Loucy (cell line): ENCODE measurements at regions not wholly inside any gene's neighbourhood (a gene's known extent, or its start where the extent isn't known, plus 50 kb on each side); places are given as distances from the start of the nearest gene placed in this dataset.

ENCODE experiments used
- H2AFZ ChIP-seq: fragments of 200-600 bp; sonication (generic); 2 replicates; pipeline ENCODE4 v1.6.0; 2016; ENCODE audit warnings: antibody characterized with exemption, mild to moderate bottlenecking, low read length, moderate library complexity
- H3F3A ChIP-seq: fragments of 200-600 bp; 2 replicates; pipeline ENCODE4 v1.6.0; 2016; ENCODE audit warnings: antibody characterized with exemption, low read depth, mild to moderate bottlenecking
- H3K27me3 ChIP-seq: fragments of 200-600 bp; sonication (generic); 2 replicates; pipeline ENCODE4 v1.6.1; 2014; ENCODE audit warnings: low read length, mild to moderate bottlenecking; ENCODE audit not compliant: insufficient read depth, poor library complexity, severe bottlenecking
- H3K36me3 ChIP-seq: fragments of 200-600 bp; sonication (generic); 2 replicates; pipeline ENCODE4 v1.6.1; 2016; ENCODE audit warnings: low read length; ENCODE audit not compliant: insufficient read depth
- H3K4me1 ChIP-seq: fragments of 200-600 bp; sonication (generic); 2 replicates; pipeline ENCODE4 v1.5.1; 2014; ENCODE audit warnings: low read length, mild to moderate bottlenecking; ENCODE audit not compliant: insufficient read depth, poor library complexity, severe bottlenecking
- H3K4me2 ChIP-seq: fragments of 200-600 bp; sonication (generic); 2 replicates; pipeline ENCODE4 v1.6.0; 2014; ENCODE audit warnings: antibody characterized with exemption, low read length, low read depth, mild to moderate bottlenecking; ENCODE audit not compliant: poor library complexity, severe bottlenecking
- H3K4me3 ChIP-seq: fragments of 200-600 bp; sonication (generic); 2 replicates; pipeline ENCODE4 v1.5.1; 2014; ENCODE audit warnings: low read length, mild to moderate bottlenecking, mixed read lengths; ENCODE audit not compliant: poor library complexity, severe bottlenecking
- H3K79me2 ChIP-seq: fragments of 200-600 bp; sonication (generic); 2 replicates; pipeline ENCODE4 v1.6.1; 2014; ENCODE audit warnings: low read length; ENCODE audit not compliant: insufficient read depth
- H3K9ac ChIP-seq: fragments of 200-600 bp; sonication (generic); 2 replicates; pipeline ENCODE4 v1.6.0; 2014; ENCODE audit warnings: mild to moderate bottlenecking, low read depth, low read length, moderate library complexity; ENCODE audit not compliant: poor library complexity, severe bottlenecking
- H3K9me2 ChIP-seq: fragments of 200-600 bp; sonication (generic); replicated peaks from 2 replicates; pipeline ENCODE4 v1.6.1; 2016; ENCODE audit warnings: low read depth, low read length, mixed read lengths
- H3K9me3 ChIP-seq: fragments of 200-600 bp; sonication (generic); 2 replicates; pipeline ENCODE4 v1.6.1; 2014; ENCODE audit warnings: mild to moderate bottlenecking, antibody characterized with exemption, low read length, low read depth; ENCODE audit not compliant: insufficient read depth
- H4K20me1 ChIP-seq: fragments of 200-600 bp; sonication (generic); 2 replicates; pipeline ENCODE4 v1.6.0; 2014; ENCODE audit warnings: antibody characterized with exemption, low read length, mild to moderate bottlenecking; ENCODE audit not compliant: insufficient read depth, poor library complexity, severe bottlenecking
- CTCF ChIP-seq: fragments of 200-600 bp; sonication (generic); conservative IDR thresholded peaks from 2 replicates; pipeline ENCODE4 v1.5.1; 2014; ENCODE audit warnings: mild to moderate bottlenecking, antibody characterized with exemption, low read length
- EZH2phosphoT487 ChIP-seq: fragments of 200-600 bp; IDR thresholded peaks from 2 replicates; pipeline ENCODE4 v1.6.1; 2018; ENCODE audit warnings: antibody characterized with exemption, mild to moderate bottlenecking, moderate library complexity, borderline replicate concordance

DNA sequence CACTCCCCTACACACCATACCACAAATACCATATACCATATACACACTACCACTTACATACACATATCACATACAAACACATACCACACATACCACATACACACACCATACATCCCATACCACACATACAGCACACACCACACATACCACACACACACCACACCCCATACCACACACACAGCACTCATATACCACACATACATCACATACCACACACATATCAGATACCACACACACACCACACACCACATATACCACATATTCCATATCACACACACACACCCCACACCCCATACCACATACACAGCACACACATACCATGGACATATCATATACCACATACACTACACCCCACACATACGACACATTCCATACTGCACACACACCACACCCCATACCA is 276.6 kb downstream of the GADD45G start:
- H4K20me1 ChIP-seq = no peaks in the 10 kb centered on the region
- H3K79me2 ChIP-seq = no peaks in the 10 kb centered on the region
- TF ChIP-seq EZH2phosphoT487 (no peak), CTCF (no peak)
- no peaks in the 10 kb centered on the region for H3K4me1 ChIP-seq
- no peaks in the 10 kb centered on the region for H3K9me2 ChIP-seq
- H2AFZ ChIP-seq = no peak overlapping the region
- no peaks in the 10 kb centered on the region for H3K27me3 ChIP-seq
- H3F3A ChIP-seq = no peaks in the 10 kb centered on the region
- H3K9me3 ChIP-seq = no peaks in the 10 kb centered on the region
- H3K9ac ChIP-seq = no peak overlapping the region
- no peak overlapping the region for H3K4me3 ChIP-seq
- H3K36me3 ChIP-seq = no peaks in the 10 kb centered on the region
- no peak overlapping the region for H3K4me2 ChIP-seq

- Histone ChIP-seq H3K4me3 (no peak overlapping the region), H4K20me1 (no peaks in the 10 kb centered on the region), H3K4me1 (no peaks in the 10 kb centered on the region), H3K9me3 (no peaks in the 10 kb centered on the region), H3K9me2 (no peaks in the 10 kb centered on the region), H3K36me3 (no peaks in the 10 kb centered on the region), H3K9ac (no peak overlapping the region), H2AFZ (no peak overlapping the region), H3K4me2 (no peak overlapping the region), H3K27me3 (no peaks in the 10 kb centered on the region), H3K79me2 (no peaks in the 10 kb centered on the region), H3F3A (no peaks in the 10 kb centered on the region)
- TF ChIP-seq CTCF = no peak
- TF ChIP-seq EZH2phosphoT487 = no peak
These were observed 278.1 kb downstream of the GADD45G start for GRCh38 chr9:89882930-89883361.

GRCh38 chr9:89883401-89884341 is 278.9 kb downstream of the GADD45G start:
- H3K27me3 ChIP-seq = no peaks in the 10 kb centered on the region
- no peak overlapping the region for H3K9ac ChIP-seq
- no peak for TF ChIP-seq CTCF
- TF ChIP-seq EZH2phosphoT487 = no peak
- H3K4me1 ChIP-seq = no peaks in the 10 kb centered on the region
- H3K9me3 ChIP-seq = no peaks in the 10 kb centered on the region
- no peaks in the 10 kb centered on the region for H4K20me1 ChIP-seq
- no peaks in the 10 kb centered on the region for H3K36me3 ChIP-seq
- H3K4me2 ChIP-seq = no peak overlapping the region
- H2AFZ ChIP-seq = no peak overlapping the region
- no peaks in the 10 kb centered on the region for H3K9me2 ChIP-seq
- no peaks in the 10 kb centered on the region for H3K79me2 ChIP-seq
- no peaks in the 10 kb centered on the region for H3F3A ChIP-seq
- H3K4me3 ChIP-seq = no peak overlapping the region
